DMS153 treated with DMSO at 0.1 percent for 48 hours (cell line): ENCODE measurements at regions not wholly inside any gene's neighbourhood (a gene's known extent, or its start where the extent isn't known, plus 50 kb on each side); places are given as distances from the start of the nearest gene placed in this dataset.
"Not testable (repeated sequence)": the region's sequence is repeated elsewhere in the genome, so short reads cannot be mapped to it uniquely, and the experiment has no call there.

ENCODE experiments used
- DNase-seq: peaks from one replicate; lab custom pipeline; 2025; ENCODE audit not compliant: unreplicated experiment; lab: John Stamatoyannopoulos, UW

- no peak for DNase-seq
These were observed 271.2 kb downstream of the LPIN1 start for GRCh38 chr2:12017499-12018157.

- not testable (repeated sequence) for DNase-seq
These were observed 272.3 kb downstream of the LPIN1 start for GRCh38 chr2:12018726-12019125.

- no peak for DNase-seq
These were observed 274.5 kb downstream of the LPIN1 start for GRCh38 chr2:12020833-12021469.

GRCh38 chr2:12024197-12024907 lies 277.9 kb downstream of the LPIN1 start:
- not testable (repeated sequence) for DNase-seq

- DNase-seq: no peak
These were observed 280.7 kb downstream of the LPIN1 start for GRCh38 chr2:12027136-12027535.

GRCh38 chr2:12031866-12032265 lies 285.4 kb downstream of the LPIN1 start:
- DNase-seq: no peak

- DNase-seq: no peak
These were observed 286.0 kb downstream of the LPIN1 start for GRCh38 chr2:12032398-12032797.

- no peak for DNase-seq
These were observed 286.5 kb downstream of the LPIN1 start for GRCh38 chr2:12032975-12033374.

GRCh38 chr2:12033494-12033893 lies 287.1 kb downstream of the LPIN1 start:
- no peak for DNase-seq

- no peak for DNase-seq
These were observed 287.9 kb downstream of the LPIN1 start for GRCh38 chr2:12034382-12034781.

GRCh38 chr2:12035029-12035720 lies 288.7 kb downstream of the LPIN1 start:
- DNase-seq: no peak

GRCh38 chr2:12035956-12036639 lies 289.7 kb downstream of the LPIN1 start:
- DNase-seq: no peak

GRCh38 chr2:12036640-12036983 lies 290.2 kb downstream of the LPIN1 start:
- no peak for DNase-seq

- DNase-seq: no peak
These were observed 290.9 kb downstream of the LPIN1 start for GRCh38 chr2:12037301-12037700.

- no peak for DNase-seq
These were observed 294.8 kb downstream of the LPIN1 start for GRCh38 chr2:12041236-12041635.

GRCh38 chr2:12043131-12043530 lies 296.7 kb downstream of the LPIN1 start:
- no peak for DNase-seq

GRCh38 chr2:12044857-12045256 lies 298.4 kb downstream of the LPIN1 start:
- no peak for DNase-seq

GRCh38 chr2:12045864-12046291 lies 299.4 kb downstream of the LPIN1 start:
- DNase-seq: no peak

- no peak for DNase-seq
These were observed 300.2 kb downstream of the LPIN1 start for GRCh38 chr2:12046641-12047040.

- DNase-seq: no peak
These were observed 301.3 kb downstream of the LPIN1 start for GRCh38 chr2:12047761-12048160.

GRCh38 chr2:12048550-12048949 lies 302.1 kb downstream of the LPIN1 start:
- no peak for DNase-seq
